ENCODE measurements at regions not wholly inside any gene's neighbourhood (a gene's known extent, or its start where the extent isn't known, plus 50 kb on each side); places are given as distances from the start of the nearest gene placed in this dataset.

GRCh38 chr22:22148905-22149304 is 95.7 kb upstream of the VPREB1 start:
- no peak for DNase-seq (ENCODE audit: low spot score)

GRCh38 chr22:22144858-22145257 is 99.7 kb upstream of the VPREB1 start:
- DNase-seq (ENCODE audit: low spot score) = no peak

GRCh38 chr22:22143448-22143847 is 101.1 kb upstream of the VPREB1 start:
- DNase-seq (ENCODE audit: low spot score) = no peak

- no peak for DNase-seq (ENCODE audit: low spot score)
These were observed 101.9 kb upstream of the VPREB1 start for GRCh38 chr22:22142661-22143060.

- DNase-seq (ENCODE audit: low spot score) = peak; percentile 3
These were observed 102.6 kb upstream of the VPREB1 start for GRCh38 chr22:22141771-22142591.

GRCh38 chr22:22141031-22141430 is 103.6 kb upstream of the VPREB1 start:
- DNase-seq (ENCODE audit: low spot score) = no peak

GRCh38 chr22:22139364-22139763 is 105.2 kb upstream of the VPREB1 start:
- DNase-seq (ENCODE audit: low spot score) = no peak

GRCh38 chr22:22138915-22139314 is 105.7 kb upstream of the VPREB1 start:
- no peak for DNase-seq (ENCODE audit: low spot score)

- no peak for DNase-seq (ENCODE audit: low spot score)
These were observed 106.7 kb upstream of the VPREB1 start for GRCh38 chr22:22137891-22138290.

- DNase-seq (ENCODE audit: low spot score) = no peak
These were observed 110.7 kb upstream of the VPREB1 start for GRCh38 chr22:22133910-22134309.

- DNase-seq (ENCODE audit: low spot score) = no peak
These were observed 113.5 kb upstream of the VPREB1 start for GRCh38 chr22:22130953-22131608.

GRCh38 chr22:22129387-22129786 is 115.2 kb upstream of the VPREB1 start:
- DNase-seq (ENCODE audit: low spot score) = no peak

GRCh38 chr22:22128440-22128839 is 116.1 kb upstream of the VPREB1 start:
- DNase-seq (ENCODE audit: low spot score) = no peak

GRCh38 chr22:22127100-22127499 is 117.5 kb upstream of the VPREB1 start:
- DNase-seq (ENCODE audit: low spot score) = no peak

- no peak for DNase-seq (ENCODE audit: low spot score)
These were observed 118.8 kb upstream of the VPREB1 start for GRCh38 chr22:22125579-22126468.

GRCh38 chr22:22125028-22125578 is 119.5 kb upstream of the VPREB1 start:
- DNase-seq (ENCODE audit: low spot score) = no peak

GRCh38 chr22:22124374-22124773 is 120.2 kb upstream of the VPREB1 start:
- no peak for DNase-seq (ENCODE audit: low spot score)

- no peak for DNase-seq (ENCODE audit: low spot score)
These were observed 120.7 kb upstream of the VPREB1 start for GRCh38 chr22:22123960-22124278.

GRCh38 chr22:22123118-22123959 is 121.2 kb upstream of the VPREB1 start:
- DNase-seq (ENCODE audit: low spot score) = no peak

GRCh38 chr22:22122348-22123117 is 122.1 kb upstream of the VPREB1 start:
- DNase-seq (ENCODE audit: low spot score) = no peak

- no peak for DNase-seq (ENCODE audit: low spot score)
These were observed 123.1 kb upstream of the VPREB1 start for GRCh38 chr22:22121445-22121844.

All from A172 (cell line).